NCI-H748 (cell line): ENCODE measurements at regions not wholly inside any gene's neighbourhood (a gene's known extent, or its start where the extent isn't known, plus 50 kb on each side); places are given as distances from the start of the nearest gene placed in this dataset.

Experiments used
- DNase-seq: peaks from one replicate; lab custom pipeline; 2025; ENCODE audit not compliant: unreplicated experiment; lab: John Stamatoyannopoulos, UW

DNA sequence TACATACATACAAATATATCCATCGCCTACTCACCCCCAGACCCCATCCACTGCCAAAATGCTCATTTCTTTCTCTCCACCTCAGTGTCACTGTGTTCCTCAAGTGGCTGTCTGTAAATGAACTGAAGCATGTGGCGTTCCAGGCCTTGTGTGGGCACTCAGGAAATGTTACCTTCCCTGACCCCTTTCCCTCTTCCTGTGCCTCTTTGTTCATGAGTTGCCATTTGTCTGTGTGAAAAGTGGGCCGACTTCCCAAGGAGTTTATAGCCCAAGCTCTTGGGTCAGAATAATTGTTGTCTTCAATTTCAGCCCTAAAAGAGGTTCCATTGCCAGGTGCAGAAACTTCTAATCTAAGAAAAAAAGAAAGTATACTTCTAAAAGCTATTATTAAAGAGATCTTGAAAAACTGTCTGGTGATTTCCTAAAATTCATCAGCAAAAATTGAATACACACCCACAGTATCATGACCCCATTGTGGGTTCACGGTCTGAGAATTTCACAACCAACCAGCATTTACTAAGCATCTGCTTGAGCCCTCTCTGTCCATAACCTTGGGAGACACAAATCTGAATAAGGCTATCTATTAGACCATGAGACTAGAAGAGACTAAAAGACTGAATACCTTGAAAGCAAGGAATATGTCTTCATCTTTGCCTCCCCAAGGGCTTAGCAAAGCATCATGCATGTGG is 201.4 kb upstream of the EEA1 start:
- no peak for DNase-seq

DNA sequence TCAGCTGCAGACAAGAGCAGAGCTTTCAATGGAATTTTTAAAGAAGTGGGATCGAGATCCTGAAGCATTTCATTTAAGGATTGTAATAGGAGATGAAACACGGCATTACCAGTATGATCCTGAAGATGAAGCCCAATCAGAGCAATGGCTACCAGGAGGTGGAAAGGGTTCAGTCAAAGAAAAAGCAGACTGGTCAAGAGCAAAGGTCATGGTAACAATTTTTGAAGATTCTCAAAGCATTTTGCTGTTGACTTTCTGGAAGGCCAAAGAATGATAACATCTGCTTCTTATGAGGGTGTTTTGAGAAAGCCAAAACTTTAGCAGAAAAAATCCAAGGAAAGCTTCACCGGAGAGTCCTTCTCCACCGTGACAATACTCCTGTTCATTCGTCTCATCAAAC is 204.3 kb upstream of the EEA1 start:
- DNase-seq: no peak

DNA sequence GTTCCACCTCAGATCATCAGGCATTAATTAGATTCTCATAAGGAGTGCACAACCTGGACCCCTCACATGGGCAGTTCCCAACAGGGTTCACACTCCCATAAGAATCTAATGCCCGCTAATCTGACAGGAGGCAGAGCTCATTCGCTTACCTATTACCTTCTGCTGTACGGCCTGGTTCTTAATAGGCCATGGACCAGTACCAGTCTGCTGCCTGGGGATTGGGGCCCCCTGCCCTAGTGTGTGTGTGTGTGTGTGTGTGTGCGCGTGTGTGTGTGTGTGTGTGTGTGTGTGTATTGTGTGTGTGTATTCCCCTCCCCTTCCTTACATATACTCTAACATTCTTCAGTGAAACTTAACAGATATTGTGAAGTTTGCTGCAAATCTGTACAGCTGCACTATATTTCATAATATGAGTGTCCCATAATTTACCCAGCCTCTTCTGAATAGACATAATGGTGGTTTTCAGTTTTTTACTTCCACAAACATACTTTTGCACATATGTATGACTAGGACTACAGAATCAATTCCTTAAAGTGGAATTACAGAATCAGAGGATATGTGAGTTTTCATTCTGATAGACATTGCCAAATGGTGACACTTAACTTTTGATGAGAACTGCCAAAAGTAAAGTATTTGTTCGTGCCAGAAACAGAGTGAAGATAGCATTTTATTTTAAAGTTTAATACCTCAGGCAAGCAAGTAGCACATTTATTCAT is 205.2 kb upstream of the EEA1 start:
- no peak for DNase-seq

DNA sequence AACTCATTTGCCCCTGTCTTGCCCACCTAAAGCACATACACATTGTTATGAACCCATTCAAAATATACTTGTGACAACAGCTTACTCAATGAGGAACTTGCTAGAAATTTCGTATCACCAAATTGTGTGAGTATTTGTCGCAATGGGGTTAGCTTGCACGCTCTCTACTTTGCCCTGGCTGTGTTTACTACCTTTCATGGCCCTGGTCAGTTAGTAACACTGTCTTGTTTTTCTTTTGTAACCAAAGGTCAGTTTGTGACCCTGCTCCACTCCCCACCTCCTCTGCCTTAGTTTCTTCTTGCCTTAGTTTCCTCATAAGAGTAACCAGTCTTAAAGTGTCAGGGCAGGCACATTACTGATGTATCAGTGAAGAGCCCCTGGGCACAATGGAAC is 205.8 kb upstream of the EEA1 start:
- DNase-seq: peak; percentile 50

DNA sequence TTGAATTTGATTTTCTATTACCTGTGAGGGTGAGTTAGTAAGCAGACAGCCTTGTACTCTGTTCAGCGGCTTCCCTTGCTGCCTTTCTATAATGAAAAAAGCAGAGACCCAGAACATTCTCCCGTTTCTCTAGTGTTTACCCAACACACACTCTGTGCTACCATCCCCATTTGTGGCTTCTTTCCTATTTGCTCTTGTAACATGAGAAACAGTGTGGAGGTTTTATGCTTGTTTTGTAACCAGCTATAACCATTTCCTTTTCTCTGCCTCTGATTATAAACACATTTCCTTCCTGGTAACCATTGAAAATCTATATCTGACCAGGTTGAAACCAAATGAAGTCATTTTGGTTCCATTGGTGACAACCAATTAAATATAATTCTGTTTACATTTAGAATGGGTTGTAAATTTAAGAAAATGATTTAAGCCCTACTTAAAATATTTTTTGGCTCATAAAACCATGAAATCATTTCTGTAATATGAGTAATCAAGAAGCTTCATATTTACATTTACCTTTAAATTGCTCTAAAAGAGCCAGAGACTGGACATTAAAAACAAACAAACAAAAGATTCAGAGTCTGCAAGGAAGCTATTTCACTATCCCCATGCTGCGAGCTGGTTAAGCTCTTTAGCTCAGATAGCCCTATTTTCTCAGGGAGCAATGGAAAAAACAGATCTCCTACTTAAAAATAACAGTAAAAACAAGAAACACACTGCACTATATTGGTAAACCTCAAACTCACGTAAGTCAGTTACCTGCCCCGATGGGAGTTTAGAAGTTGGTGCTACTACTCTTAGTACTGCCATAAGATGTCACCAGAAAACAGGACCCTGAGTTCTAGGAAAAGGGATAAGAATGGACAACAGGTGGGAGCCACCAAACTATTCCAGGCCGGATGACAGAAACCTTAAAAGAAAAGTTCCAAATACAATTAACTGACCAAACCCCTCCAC is 206.5 kb upstream of the EEA1 start:
- DNase-seq: peak; percentile 95

DNA sequence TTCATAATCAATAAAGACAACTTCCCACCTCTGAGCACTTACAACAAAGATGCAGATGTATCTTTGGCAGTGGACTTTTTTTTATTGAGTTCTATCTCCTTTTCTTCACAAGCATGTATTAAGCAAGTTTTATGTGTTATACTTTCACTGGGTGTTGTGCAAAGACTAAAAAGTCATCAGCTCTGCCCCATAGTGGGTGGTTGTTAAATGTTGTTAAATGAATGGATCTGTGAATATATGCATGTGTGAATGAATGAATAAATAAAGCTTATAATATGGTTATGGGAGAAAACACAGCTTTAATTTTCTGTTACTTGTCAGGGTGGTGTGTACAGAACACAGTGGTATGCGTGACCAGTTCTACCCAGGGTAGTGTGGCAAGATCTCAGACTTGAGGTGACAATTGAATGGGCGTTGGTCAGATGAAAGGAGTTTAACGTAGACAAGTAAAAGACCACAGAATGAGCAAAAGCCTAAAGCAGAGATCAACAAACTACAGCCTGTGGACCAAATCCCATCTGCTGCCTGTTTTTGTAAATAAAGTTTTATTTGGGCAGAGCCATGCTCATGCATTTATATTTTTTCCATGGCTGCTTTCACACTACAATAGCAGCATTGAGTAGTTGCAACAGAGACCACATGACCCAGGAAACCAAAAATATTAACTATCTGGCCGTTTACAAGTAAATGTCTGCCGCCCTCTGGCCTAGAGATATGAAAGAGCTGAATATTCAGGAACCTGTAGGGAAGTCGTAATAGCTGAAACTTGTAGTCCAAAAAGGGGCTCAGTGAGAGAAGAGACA is 207.4 kb upstream of the EEA1 start:
- no peak for DNase-seq

DNA sequence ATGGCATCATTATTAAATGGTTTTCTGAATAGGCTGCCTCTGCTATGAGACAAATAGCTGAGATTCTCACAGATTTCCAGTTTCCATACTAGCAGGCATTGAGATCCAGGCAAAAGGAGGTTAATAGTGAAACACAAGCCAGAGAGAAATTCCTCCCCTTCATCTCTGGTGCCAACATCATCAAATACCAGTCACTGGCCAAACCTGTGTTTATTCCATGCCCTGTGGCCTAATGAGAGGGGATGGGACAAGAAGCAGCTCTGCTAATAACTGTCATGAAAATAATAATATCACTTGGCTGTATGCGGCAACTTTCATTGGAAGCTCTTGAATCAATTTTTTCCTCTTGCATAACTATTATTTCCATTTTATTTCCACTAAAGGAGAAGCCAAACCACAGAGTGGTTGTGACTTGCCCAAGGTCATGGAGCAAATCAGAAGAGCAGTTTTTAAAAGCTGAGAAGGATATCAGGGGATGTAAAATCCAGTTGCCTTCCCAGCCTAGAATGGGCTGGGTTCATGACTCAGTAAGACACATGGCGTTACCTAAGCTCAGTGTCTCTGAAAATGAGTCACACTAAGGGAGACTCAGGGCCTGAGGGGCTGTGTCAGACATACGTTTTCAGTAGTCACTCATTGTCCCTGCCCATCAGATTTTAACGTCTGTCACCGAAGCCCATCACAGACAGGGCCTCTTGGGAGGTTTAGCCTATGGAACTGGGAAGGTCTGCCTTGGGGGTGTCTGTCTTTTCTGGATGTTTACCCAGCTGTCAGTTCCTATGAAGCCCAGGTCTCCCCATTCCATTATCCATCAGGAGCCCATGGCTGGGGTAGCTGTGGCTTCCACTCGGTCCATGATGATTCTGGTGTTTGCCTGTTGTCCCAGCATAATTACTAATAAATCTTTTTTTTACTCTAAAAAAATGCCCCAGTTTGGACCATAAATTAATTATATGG is 208.8 kb upstream of the EEA1 start:
- DNase-seq: no peak

DNA sequence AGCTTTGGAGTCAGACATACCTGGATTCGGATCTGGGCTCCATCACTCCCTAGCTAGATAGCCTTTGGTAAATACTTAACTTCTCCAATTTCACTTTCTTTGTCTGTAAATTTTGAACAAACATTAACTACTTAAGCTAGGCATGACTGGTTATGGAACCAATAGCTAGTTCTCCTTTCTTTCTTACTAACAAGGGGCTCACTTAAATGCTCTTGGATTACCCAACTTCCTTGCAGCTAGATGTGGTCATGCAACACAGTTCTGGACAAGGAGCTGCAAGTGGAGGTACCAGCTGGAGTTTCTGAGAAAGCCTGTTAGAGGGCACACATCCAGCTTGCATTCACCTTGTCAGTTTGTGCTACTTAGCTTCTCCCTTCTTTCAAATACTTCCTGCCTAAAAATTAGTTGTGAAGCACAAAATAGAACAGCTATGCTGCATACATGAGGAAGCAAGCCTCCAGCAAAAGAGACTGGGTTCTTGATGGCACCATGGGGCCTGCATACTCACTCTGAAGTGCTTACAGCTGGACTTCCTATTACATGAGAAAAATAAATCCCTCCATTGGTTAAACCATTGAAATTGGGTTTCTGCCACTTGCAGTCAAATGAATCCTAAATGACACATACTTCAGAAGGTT is 210.1 kb upstream of the EEA1 start:
- DNase-seq: peak; percentile 18

DNA sequence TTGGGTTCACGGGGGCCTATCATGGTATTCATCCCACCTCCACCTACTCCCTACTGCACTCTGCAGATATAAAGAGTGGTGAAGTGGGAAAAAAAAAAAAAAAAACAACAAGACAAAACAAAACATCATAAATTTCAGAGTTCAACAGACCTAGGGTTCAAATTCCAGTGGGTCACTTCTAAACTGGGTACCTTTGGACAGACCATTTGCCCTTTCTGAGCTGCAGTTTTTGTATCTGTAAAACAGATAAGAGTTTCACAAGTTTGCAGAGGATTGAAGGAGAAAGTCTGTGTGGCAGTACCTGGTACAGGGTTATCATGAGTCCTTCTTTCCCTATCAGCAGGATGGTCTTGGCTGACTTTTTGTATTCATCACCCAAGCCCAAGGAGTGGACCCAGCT is 211.2 kb upstream of the EEA1 start:
- no peak for DNase-seq

DNA sequence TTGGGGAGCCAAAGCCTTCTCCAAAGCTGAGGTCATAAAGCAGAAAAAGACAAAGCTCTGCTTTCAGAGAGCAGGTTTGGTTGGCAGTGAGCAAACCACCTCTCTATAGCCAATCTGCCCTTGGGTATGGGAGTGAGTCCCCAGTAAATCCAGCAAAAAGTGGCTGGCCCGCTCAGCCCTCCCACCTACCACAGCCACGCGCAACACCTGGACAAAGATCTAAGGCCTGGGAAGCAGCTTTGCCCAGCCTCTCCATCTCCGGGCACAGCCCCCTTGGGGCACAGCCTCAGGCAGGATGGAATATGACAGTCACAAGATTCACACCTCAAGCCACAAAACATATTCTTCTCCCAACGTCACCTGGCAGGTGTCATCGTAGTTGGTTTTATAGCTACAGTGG is 211.7 kb upstream of the EEA1 start:
- no peak for DNase-seq

DNA sequence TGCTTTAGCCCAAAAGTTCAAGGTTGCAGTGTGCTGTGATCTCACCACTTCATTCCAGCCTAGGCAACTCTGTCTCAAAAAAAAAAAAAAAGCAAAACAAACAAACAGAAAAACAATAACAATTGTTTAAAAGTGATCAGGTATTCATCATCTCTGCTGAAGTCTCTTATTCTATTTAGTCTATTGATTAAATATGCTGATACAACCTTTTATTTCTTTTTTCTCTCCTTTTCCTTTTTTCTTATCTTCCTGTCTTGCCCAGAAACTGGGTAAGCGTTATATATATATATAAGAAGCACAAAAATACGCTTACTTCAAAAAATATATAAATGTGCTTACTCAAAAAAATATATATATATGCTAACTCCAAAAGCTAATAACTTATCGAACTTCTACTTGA is 213.8 kb upstream of the EEA1 start:
- no peak for DNase-seq

DNA sequence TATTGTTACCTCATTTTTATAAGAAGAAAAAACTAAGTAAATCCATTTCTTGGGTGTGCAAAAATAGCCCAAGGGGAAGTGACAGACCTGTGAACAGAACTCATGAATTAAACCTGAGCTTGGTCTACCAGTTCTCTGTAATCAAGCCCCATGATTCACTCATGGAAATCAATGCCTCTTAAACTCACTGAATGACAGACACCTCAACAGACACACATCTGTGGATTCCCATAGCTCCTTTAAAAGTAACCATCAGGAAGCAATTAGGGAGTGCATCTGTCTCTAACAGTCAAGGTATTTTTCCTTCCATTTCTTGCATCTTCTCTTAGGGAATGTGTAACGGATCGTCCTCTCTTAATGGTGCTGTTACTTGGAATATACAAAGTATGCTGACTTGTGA is 215.0 kb upstream of the EEA1 start:
- DNase-seq: no peak

DNA sequence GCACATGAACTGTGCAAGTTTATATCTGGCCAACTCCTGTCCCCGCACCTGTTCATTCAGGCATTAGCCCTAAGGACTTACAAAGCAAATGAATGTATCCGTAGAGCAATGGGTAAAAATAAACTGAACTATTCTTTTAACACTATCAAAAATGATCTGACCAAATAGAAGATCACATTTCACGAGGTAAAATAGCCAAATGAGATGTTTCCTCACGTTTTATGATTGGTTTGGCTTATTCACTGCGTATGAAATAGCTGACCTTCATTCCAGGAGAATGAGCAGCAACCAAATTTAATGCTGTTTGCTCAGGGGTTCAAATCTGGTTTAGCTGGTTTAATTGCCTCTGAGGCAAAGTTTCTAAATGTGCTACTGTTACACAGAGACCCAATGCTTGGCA is 216.0 kb upstream of the EEA1 start:
- peak; percentile 50 for DNase-seq

DNA sequence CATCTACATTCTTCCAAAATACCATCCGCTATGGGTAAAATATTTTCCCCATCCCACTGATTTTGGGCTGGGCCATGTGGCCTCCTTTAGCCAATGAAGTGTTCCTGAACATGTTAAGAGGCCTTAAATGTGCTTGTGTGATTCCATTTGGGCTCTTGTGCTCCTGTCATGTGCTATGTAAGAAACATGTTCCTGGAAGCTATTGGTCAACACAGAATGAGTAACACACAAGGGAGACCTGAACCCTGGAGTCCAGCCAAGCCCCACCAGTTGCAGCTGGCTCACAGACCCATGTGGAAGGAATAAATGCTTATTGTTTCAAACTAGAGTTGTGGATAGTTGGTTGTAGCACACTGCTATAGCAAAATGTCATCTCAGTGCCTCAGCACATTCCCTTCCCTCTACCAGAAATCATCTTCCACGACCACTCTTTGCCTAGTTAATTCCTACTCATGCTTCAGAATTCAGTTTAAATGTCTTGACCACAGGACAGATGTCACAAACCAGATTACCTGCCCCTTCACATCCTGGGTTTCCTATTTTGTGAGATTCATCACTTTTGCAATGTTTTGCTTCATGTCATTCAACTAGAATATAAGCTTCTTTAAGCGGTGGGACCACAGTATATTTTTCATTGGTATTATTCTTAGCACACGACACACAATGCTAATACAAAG is 217.3 kb upstream of the EEA1 start:
- DNase-seq: peak; percentile 8

DNA sequence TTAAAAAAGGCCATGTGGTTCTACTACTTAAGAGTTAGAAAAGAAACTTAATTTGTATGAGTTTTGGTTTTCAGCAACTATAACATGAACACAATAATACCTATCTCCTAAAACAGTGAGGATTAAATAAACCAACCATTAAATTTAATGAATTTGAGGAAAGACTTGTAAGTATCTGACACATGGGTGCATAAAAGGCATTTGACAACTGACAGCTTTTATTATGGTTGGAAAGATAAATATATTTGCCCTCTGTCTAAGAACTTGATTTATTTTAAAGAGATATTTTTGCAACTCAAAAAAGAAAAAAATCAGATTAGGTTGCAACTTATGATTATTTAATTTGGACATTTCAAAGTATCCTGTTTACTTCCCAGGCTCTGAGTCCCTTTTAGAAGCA is 217.9 kb upstream of the EEA1 start:
- no peak for DNase-seq

DNA sequence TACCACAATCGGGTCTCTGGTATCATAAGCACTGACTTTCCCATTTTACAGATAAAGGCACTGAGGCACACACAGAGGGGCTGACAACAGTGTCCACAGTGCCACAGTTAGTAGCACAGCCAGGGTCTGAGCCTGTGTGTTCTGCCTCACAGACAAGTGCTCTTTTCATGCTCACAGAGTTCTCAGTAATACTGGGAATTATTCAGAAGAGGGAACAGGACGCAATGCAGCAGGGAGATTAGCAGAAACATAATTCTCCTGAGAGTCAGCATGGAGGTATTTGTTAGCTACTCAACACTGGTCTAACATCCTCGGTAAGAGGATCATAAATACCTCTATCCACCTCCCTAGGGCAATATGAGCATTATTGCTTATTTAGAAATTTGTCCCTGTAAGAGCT is 219.3 kb upstream of the EEA1 start:
- DNase-seq: no peak

DNA sequence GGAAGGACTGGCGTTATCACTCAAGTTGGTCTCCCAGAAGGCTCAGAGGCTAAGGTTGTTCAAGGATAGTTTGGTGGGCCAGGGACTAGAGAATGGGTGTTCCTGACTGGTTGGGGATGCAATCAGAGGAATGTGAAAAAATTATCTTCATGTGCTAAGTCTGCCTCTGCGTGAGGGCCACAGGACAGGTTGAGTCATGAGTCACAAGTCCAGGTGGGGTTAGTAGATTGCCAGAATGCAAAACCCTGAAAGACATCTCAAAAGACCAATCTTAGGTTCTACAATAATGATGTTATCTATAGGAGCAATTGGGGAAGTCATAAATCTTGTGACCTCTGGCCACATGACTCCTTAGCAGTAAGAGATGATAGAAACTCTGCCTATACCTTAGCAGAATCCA is 220.1 kb upstream of the EEA1 start:
- DNase-seq: no peak

DNA sequence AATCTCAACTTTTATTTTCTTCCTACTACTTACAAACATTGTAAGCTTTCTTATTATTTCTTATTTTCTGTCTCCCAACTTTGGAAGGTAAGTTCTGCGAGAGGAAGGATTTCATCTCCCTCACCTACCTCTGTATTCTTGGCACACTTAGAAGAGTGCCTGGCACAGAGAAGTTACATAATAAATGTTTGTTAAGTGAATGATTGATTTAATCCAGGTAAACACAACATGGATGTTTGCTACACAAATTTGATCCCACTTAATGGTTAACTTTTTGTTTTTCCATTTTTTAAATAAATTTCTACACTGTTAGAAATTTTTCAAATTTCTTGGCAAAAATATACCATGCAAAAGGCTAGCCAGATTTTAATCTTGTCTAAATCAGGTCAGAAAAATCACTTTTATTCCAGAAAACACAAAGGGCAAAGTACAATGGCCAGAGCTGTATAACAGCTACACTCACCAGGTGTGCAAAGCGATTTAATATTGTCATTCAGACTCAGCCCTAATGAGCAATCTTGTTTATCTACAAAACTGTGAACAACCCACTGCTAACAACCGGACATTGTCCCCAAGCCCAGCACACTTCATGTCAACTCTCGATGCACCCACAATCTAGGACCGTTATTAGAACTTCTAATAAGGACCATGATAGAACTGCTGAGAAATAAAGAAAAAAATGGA is 222.1 kb upstream of the EEA1 start:
- DNase-seq: peak; percentile 55
